DND-41 (cell line): ENCODE measurements at regions not wholly inside any gene's neighbourhood (a gene's known extent, or its start where the extent isn't known, plus 50 kb on each side); places are given as distances from the start of the nearest gene placed in this dataset.

ENCODE experiments used
- ATAC-seq: fragments of 200-7000 bp; cut with Tn5 transposase; 3 replicates; pipeline ENCODE4 v1.9.1; 2021; ENCODE audit warnings: low read depth; ENCODE audit not compliant: insufficient read depth
- DNase-seq: peaks from one replicate; pipeline ENCODE4 v3.0.0-alpha.2; 2020
- H2AFZ ChIP-seq: 2 replicates; pipeline ENCODE4 v1.6.0; 2012; ENCODE audit warnings: low read depth, low read length
- H3K27ac ChIP-seq: 2 replicates; pipeline ENCODE4 v1.5.1; 2012; ENCODE audit warnings: low read length, inconsistent platforms
- H3K27me3 ChIP-seq: fragments of 200-600 bp; sonication (generic); 2 replicates; pipeline ENCODE4 v1.6.0; 2012; ENCODE audit warnings: low read length, mild to moderate bottlenecking, inconsistent platforms; ENCODE audit not compliant: insufficient read depth, poor library complexity
- H3K36me3 ChIP-seq: 2 replicates; pipeline ENCODE4 v1.5.1; 2012; ENCODE audit warnings: low read length, inconsistent platforms; ENCODE audit not compliant: insufficient read depth
- H3K4me1 ChIP-seq: 2 replicates; pipeline ENCODE4 v1.5.1; 2012; ENCODE audit warnings: mild to moderate bottlenecking, low read length; ENCODE audit not compliant: insufficient read depth
- H3K4me2 ChIP-seq: 2 replicates; pipeline ENCODE4 v1.6.0; 2012; ENCODE audit warnings: mild to moderate bottlenecking, moderate library complexity, low read length, inconsistent platforms; ENCODE audit not compliant: insufficient read depth
- H3K4me3 ChIP-seq, 2 experiments: fragments of 200-600 bp in 1 of 2; shearing (Covaris generic) in 1 of 2; 2 replicates each; pipeline ENCODE4 v1.5.1; 2012 to 2016; ENCODE audit warnings: inconsistent platforms in 2 of 2, low read length in 2 of 2, mild to moderate bottlenecking in 2 of 2, low read depth in 1 of 2, moderate library complexity in 1 of 2
- H3K79me2 ChIP-seq: 2 replicates; pipeline ENCODE4 v1.6.0; 2012; ENCODE audit warnings: low read length, inconsistent platforms; ENCODE audit not compliant: insufficient read depth
- H3K9ac ChIP-seq: 2 replicates; pipeline ENCODE4 v1.6.0; 2012; ENCODE audit warnings: low read depth, mild to moderate bottlenecking, inconsistent platforms, low read length, moderate library complexity
- H3K9me3 ChIP-seq: 2 replicates; pipeline ENCODE4 v1.5.1; 2012; ENCODE audit warnings: low read length, moderate library complexity, mild to moderate bottlenecking, inconsistent platforms; ENCODE audit not compliant: insufficient read depth, severe bottlenecking
- H4K20me1 ChIP-seq: 2 replicates; pipeline ENCODE4 v1.6.0; 2012; ENCODE audit warnings: low read length; ENCODE audit not compliant: insufficient read depth
- CTCF ChIP-seq: IDR thresholded peaks from 2 replicates; pipeline ENCODE4 v1.5.1; 2012; ENCODE audit warnings: borderline replicate concordance, low read length, moderate library complexity, mild to moderate bottlenecking; ENCODE audit not compliant: poor library complexity, severe bottlenecking; ENCODE audit errors: extremely low read depth
- EZH2 ChIP-seq: IDR thresholded peaks from 3 replicates; pipeline ENCODE4 v1.6.1; 2012; ENCODE audit warnings: borderline replicate concordance, low read depth, mild to moderate bottlenecking, moderate library complexity, low read length, inconsistent platforms; ENCODE audit not compliant: severe bottlenecking

- H3K4me2 ChIP-seq = no peak overlapping the region
- H3K79me2 ChIP-seq = no peaks in the 10 kb centered on the region
- H3K9me3 ChIP-seq = no peaks in the 10 kb centered on the region
- ATAC-seq = no peak
- no peaks in the 10 kb centered on the region for H4K20me1 ChIP-seq
- H3K4me1 ChIP-seq = no peaks in the 10 kb centered on the region
- no peak overlapping the region for H3K9ac ChIP-seq
- TF ChIP-seq EZH2 (no peak), CTCF (no peak)
- H2AFZ ChIP-seq = no peak overlapping the region
- H3K4me3 ChIP-seq = no peak overlapping the region
- no peaks in the 10 kb centered on the region for H3K36me3 ChIP-seq
- H3K27me3 ChIP-seq = peaks cover 7% of the 10 kb centered on the region
- DNase-seq = no peak
- H3K27ac ChIP-seq = no peak overlapping the region
Measured at GRCh38 chr15:45885801-45886200, 251.0 kb downstream of the SQOR start.

- ATAC-seq = no peak
- H3K36me3 ChIP-seq = no peaks in the 10 kb centered on the region
- H3K9ac ChIP-seq = no peak overlapping the region
- no peaks in the 10 kb centered on the region for H3K9me3 ChIP-seq
- no peaks in the 10 kb centered on the region for H3K4me1 ChIP-seq
- H3K27ac ChIP-seq = no peak overlapping the region
- peaks cover 7% of the 10 kb centered on the region for H3K27me3 ChIP-seq
- TF ChIP-seq CTCF (no peak), EZH2 (no peak)
- no peak overlapping the region for H3K4me2 ChIP-seq
- no peaks in the 10 kb centered on the region for H3K79me2 ChIP-seq
- no peak overlapping the region for H2AFZ ChIP-seq
- no peaks in the 10 kb centered on the region for H4K20me1 ChIP-seq
- no peak overlapping the region for H3K4me3 ChIP-seq
- DNase-seq = no peak
Measured at GRCh38 chr15:45891766-45892165, 256.9 kb downstream of the SQOR start.

- H3K9me3 ChIP-seq = no peaks in the 10 kb centered on the region
- DNase-seq = no peak
- peaks cover 7% of the 10 kb centered on the region for H3K27me3 ChIP-seq
- no peaks in the 10 kb centered on the region for H3K36me3 ChIP-seq
- H3K4me2 ChIP-seq = no peak overlapping the region
- no peaks in the 10 kb centered on the region for H3K4me1 ChIP-seq
- no peak overlapping the region for H3K27ac ChIP-seq
- H2AFZ ChIP-seq = no peak overlapping the region
- no peak overlapping the region for H3K4me3 ChIP-seq
- TF ChIP-seq EZH2 = no peak
- no peaks in the 10 kb centered on the region for H4K20me1 ChIP-seq
- no peak for ATAC-seq
- H3K9ac ChIP-seq = no peak overlapping the region
- H3K79me2 ChIP-seq = no peaks in the 10 kb centered on the region
Measured at GRCh38 chr15:45892182-45892581, 257.4 kb downstream of the SQOR start.

GRCh38 chr15:45903283-45903682 is 268.5 kb downstream of the SQOR start:
- no peaks in the 10 kb centered on the region for H3K9me3 ChIP-seq
- no peak for DNase-seq
- H2AFZ ChIP-seq = no peak overlapping the region
- H3K27me3 ChIP-seq = no peaks in the 10 kb centered on the region
- H4K20me1 ChIP-seq = no peaks in the 10 kb centered on the region
- no peak overlapping the region for H3K4me2 ChIP-seq
- TF ChIP-seq EZH2 (no peak), CTCF (no peak)
- ATAC-seq = no peak
- H3K36me3 ChIP-seq = no peaks in the 10 kb centered on the region
- no peaks in the 10 kb centered on the region for H3K79me2 ChIP-seq
- no peak overlapping the region for H3K27ac ChIP-seq
- no peak overlapping the region for H3K4me3 ChIP-seq
- H3K4me1 ChIP-seq = no peaks in the 10 kb centered on the region
- H3K9ac ChIP-seq = no peak overlapping the region
